OCI-LY1 (cell line): ENCODE measurements at regions not wholly inside any gene's neighbourhood (a gene's known extent, or its start where the extent isn't known, plus 50 kb on each side); places are given as distances from the start of the nearest gene placed in this dataset.
"Not testable (repeated sequence)": the region's sequence is repeated elsewhere in the genome, so short reads cannot be mapped to it uniquely, and the experiment has no call there.

ENCODE experiments used
- EZH2 ChIP-seq: fragments of 200-600 bp; sonication (generic), shearing (Covaris generic); IDR thresholded peaks from 2 replicates; pipeline ENCODE4 v1.8.0; 2017; ENCODE audit warnings: borderline replicate concordance, mixed run types, mild to moderate bottlenecking, antibody characterized with exemption, low read length, moderate library complexity, mixed read lengths
- TF ChIP-seq, protein P1 (sequence below): fragments of 200-600 bp; sonication (generic), shearing (Covaris generic); IDR thresholded peaks from 2 replicates; pipeline ENCODE4 v1.5.1; 2017; ENCODE audit warnings: mild to moderate bottlenecking, antibody characterized with exemption, low read length, moderate library complexity, mixed read lengths

DNA sequence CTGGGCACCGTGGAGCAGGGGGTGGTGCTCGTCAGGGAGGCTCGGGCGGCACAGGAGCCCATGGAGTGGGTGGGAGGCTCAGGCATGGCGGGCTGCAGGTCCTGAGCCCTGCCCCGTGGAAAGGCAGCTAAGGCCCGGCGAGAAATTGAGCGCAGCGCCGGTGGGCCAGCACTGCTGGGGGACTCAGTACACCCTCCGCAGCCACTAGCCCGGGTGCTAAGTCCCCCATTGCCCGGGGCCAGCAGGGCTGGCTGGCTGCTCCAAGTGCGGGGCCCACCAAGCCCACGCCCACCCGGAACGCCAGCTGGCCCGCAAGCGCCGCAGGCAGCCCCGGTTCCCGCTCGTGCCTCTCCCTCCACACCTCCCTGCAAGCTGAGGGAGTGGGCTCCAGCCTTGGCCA, 216.3 kb downstream of the RAP2B start:
- TF ChIP-seq EZH2 = not testable (repeated sequence)
- TF ChIP-seq, protein P1, sequence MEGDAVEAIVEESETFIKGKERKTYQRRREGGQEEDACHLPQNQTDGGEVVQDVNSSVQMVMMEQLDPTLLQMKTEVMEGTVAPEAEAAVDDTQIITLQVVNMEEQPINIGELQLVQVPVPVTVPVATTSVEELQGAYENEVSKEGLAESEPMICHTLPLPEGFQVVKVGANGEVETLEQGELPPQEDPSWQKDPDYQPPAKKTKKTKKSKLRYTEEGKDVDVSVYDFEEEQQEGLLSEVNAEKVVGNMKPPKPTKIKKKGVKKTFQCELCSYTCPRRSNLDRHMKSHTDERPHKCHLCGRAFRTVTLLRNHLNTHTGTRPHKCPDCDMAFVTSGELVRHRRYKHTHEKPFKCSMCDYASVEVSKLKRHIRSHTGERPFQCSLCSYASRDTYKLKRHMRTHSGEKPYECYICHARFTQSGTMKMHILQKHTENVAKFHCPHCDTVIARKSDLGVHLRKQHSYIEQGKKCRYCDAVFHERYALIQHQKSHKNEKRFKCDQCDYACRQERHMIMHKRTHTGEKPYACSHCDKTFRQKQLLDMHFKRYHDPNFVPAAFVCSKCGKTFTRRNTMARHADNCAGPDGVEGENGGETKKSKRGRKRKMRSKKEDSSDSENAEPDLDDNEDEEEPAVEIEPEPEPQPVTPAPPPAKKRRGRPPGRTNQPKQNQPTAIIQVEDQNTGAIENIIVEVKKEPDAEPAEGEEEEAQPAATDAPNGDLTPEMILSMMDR = not testable (repeated sequence)
